ENCODE measurements at regions not wholly inside any gene's neighbourhood (a gene's known extent, or its start where the extent isn't known, plus 50 kb on each side); places are given as distances from the start of the nearest gene placed in this dataset.

DNA sequence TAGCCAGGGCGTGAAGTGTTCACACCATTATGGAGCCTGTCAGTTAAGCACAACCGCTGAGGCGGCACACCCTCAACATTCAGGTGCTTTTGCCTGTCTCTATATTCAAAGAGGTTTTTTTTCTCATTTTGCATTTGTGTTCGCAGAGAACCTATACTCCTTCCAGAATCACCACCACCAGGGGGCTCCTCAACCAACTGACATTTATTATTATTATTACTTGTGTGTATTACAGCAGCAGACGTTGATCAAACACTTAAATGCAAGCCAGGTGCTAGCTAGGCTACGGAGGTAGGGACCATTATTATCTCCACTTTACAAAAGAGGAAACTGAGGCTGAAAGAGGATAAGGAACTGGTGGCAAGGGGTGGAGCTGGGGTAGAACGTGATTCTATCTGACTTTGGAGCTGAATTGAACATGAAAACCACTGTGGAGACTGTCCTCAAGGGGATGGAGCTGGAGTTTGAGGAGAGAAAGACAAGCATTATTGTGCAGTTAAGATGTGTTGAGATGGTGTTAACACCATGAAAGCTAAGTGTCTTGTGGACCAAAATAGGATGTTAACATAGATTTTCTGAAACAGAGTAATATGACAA lies 133.8 kb upstream of the PLXNA4 start:
- no peak for TF ChIP-seq ARNT (IDR thresholded peaks at IDR 0.05)
- no peak for TF ChIP-seq SP1 (IDR thresholded peaks at IDR 0.05)
- TF ChIP-seq HDGF (IDR thresholded peaks at IDR 0.05; ENCODE audit: borderline replicate concordance) = no peak
- TF ChIP-seq BHLHE40 (IDR thresholded peaks at IDR 0.05; ENCODE audit: borderline replicate concordance) = no peak
- no peak for TF ChIP-seq TARDBP (IDR thresholded peaks at IDR 0.05)
- no peak for TF ChIP-seq LEF1 (IDR thresholded peaks at IDR 0.05; ENCODE audit: borderline replicate concordance)
- TF ChIP-seq ELF4 (IDR thresholded peaks at IDR 0.05) = no peak
- TF ChIP-seq SUZ12 (IDR thresholded peaks at IDR 0.05) = no peak
- TF ChIP-seq ZNF384 (IDR thresholded peaks at IDR 0.05) = no peak
- no peak for TF ChIP-seq FOXK2 (IDR thresholded peaks at IDR 0.05)

All from HEK293T (cell line).